ENCODE measurements at regions not wholly inside any gene's neighbourhood (a gene's known extent, or its start where the extent isn't known, plus 50 kb on each side); places are given as distances from the start of the nearest gene placed in this dataset.

DNA sequence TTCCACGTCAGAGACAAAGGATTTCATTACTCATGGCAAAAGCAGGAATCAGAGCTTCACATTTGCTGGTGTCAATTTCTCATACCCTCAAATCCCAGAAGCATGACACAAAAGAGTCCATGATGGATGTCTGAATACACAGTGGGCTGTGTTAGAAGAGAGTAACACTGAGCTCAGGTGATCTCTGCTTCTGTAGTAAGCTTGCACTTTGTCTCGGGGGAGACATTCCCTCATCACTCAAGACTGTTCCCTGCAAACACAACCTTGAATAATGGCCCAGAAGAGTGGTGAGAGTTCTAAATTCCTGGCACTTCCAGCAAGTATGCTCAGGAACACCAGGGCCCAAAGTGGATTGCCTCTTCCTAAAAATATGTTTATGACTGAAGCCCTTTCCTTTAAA is 1787.2 kb upstream of the SEL1L start:
- Histone ChIP-seq H3K9me3 (ENCODE audit: control insufficient read depth, insufficient read depth, low read depth, low read length) (no peaks in the 10 kb centered on the region), H3K4me1 (ENCODE audit: control insufficient read depth, insufficient read depth, low read length) (no peaks in the 10 kb centered on the region), H3K4me3 (ENCODE audit: low read depth in 2 of 2, low read length in 2 of 2) (no peak overlapping the region), H3K27me3 (ENCODE audit: control insufficient read depth, insufficient read depth, low read length) (no peaks in the 10 kb centered on the region), H3K36me3 (ENCODE audit: control insufficient read depth, insufficient read depth, low read length) (no peaks in the 10 kb centered on the region), H3K27ac (ENCODE audit: low read length) (no peak overlapping the region)
- in situ Hi-C loops (cut with HindIII; ENCODE audit: low pct_unique_long_range_greater_than_20kb, low sequenced_read_pairs), result no loop called here
- BruUV-seq (replicated peaks), result no TSS peak
- no peak for TF ChIP-seq POLR2AphosphoS5 (IDR thresholded peaks at IDR 0.05; ENCODE audit: low read depth, low read length)
- TF ChIP-seq, protein P1, sequence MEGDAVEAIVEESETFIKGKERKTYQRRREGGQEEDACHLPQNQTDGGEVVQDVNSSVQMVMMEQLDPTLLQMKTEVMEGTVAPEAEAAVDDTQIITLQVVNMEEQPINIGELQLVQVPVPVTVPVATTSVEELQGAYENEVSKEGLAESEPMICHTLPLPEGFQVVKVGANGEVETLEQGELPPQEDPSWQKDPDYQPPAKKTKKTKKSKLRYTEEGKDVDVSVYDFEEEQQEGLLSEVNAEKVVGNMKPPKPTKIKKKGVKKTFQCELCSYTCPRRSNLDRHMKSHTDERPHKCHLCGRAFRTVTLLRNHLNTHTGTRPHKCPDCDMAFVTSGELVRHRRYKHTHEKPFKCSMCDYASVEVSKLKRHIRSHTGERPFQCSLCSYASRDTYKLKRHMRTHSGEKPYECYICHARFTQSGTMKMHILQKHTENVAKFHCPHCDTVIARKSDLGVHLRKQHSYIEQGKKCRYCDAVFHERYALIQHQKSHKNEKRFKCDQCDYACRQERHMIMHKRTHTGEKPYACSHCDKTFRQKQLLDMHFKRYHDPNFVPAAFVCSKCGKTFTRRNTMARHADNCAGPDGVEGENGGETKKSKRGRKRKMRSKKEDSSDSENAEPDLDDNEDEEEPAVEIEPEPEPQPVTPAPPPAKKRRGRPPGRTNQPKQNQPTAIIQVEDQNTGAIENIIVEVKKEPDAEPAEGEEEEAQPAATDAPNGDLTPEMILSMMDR (IDR thresholded peaks at IDR 0.05), result no peak
- no peak for TF ChIP-seq TCF7L2 (IDR thresholded peaks at IDR 0.05; ENCODE audit: low read depth, low read length)
- TF ChIP-seq SIN3A (IDR thresholded peaks at IDR 0.05; ENCODE audit: borderline replicate concordance, insufficient read depth, low read depth, low read length), result no peak
- no peak for TF ChIP-seq REST (IDR thresholded peaks at IDR 0.05; ENCODE audit: insufficient read depth in 1 of 2, low read depth in 2 of 2, low read length in 1 of 2)
- ChIA-PET POLR2A (no interaction called here), CTCF (no interaction called here)
- intact Hi-C loops (cut with micrococcal nuclease; ENCODE audit: unreplicated experiment), result no loop called here
- no peak for DNase-seq (ENCODE audit: low read depth, low spot score)
- ATAC-seq, result no peak

GRCh38 chr14:83331513-83331912 is 1797.9 kb upstream of the SEL1L start:
- no peaks in the 10 kb centered on the region for H3K4me1 ChIP-seq (ENCODE audit: control insufficient read depth, insufficient read depth, low read length)
- BruUV-seq (replicated peaks), result no TSS peak
- intact Hi-C loops (cut with micrococcal nuclease; ENCODE audit: unreplicated experiment), result no loop called here
- no peak for ATAC-seq
- no peaks in the 10 kb centered on the region for H3K9me3 ChIP-seq (ENCODE audit: control insufficient read depth, insufficient read depth, low read depth, low read length)
- H3K27ac ChIP-seq (ENCODE audit: low read length), result no peak overlapping the region
- no peak for DNase-seq (ENCODE audit: low read depth, low spot score)
- H3K36me3 ChIP-seq (ENCODE audit: control insufficient read depth, insufficient read depth, low read length), result no peaks in the 10 kb centered on the region
- no peak for TF ChIP-seq TCF7L2 (IDR thresholded peaks at IDR 0.05; ENCODE audit: low read depth, low read length)
- in situ Hi-C loops (cut with HindIII; ENCODE audit: low pct_unique_long_range_greater_than_20kb, low sequenced_read_pairs), result no loop called here
- ChIA-PET CTCF (no interaction called here), POLR2A (no interaction called here)
- H3K27me3 ChIP-seq (ENCODE audit: control insufficient read depth, insufficient read depth, low read length), result no peaks in the 10 kb centered on the region
- H3K4me3 ChIP-seq (ENCODE audit: low read depth in 2 of 2, low read length in 2 of 2), result no peak overlapping the region

DNA sequence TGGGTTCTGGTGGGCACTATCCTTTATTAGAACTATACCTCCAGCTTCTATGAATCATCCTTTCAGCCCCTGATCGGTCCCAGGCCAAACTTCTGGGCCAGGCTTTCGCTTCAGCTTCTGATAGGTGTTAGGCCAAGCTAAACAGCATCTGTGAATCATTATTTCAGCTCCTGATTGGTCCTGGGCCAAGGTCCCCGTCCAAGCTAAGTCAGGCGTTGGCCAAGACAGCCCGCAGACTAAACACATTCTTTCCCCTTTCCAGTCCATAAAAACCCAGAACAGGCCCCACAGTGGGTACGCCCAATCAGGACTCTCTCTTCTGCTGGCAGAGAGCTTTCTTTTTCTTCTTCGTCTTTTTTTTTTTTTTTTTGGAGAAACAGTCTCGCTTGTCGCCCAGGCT is 1808.9 kb upstream of the SEL1L start:
- POLR2A ChIA-PET, result no interaction called here
- CTCF ChIA-PET, result interaction anchor here (0.6 kb wide), 1 partner anchor 1250 kb away, joined by 4 read pairs; no protein-coding TSS in a partner anchor
- BruUV-seq (replicated peaks), result no TSS peak
- H3K4me1 ChIP-seq (ENCODE audit: control insufficient read depth, insufficient read depth, low read length), result no peaks in the 10 kb centered on the region
- in situ Hi-C loops (cut with HindIII; ENCODE audit: low pct_unique_long_range_greater_than_20kb, low sequenced_read_pairs) (no loop called here), intact Hi-C loops (cut with micrococcal nuclease; ENCODE audit: unreplicated experiment) (no loop called here)
- H3K4me3 ChIP-seq (ENCODE audit: low read depth in 2 of 2, low read length in 2 of 2), result no peak overlapping the region
- TF ChIP-seq SIN3A (IDR thresholded peaks at IDR 0.05; ENCODE audit: borderline replicate concordance, insufficient read depth, low read depth, low read length) (no peak), POLR2AphosphoS5 (IDR thresholded peaks at IDR 0.05; ENCODE audit: low read depth, low read length) (no peak), REST (IDR thresholded peaks at IDR 0.05; ENCODE audit: insufficient read depth in 1 of 2, low read depth in 2 of 2, low read length in 1 of 2) (no peak), TCF7L2 (IDR thresholded peaks at IDR 0.05; ENCODE audit: low read depth, low read length) (no peak)
- TF ChIP-seq, protein P1 (IDR thresholded peaks at IDR 0.05), result no peak
- no peak overlapping the region for H3K27ac ChIP-seq (ENCODE audit: low read length)
- H3K27me3 ChIP-seq (ENCODE audit: control insufficient read depth, insufficient read depth, low read length), result no peaks in the 10 kb centered on the region
- peaks cover 4% of the 10 kb centered on the region; the same call in 1 of the 2 replicates for H3K9me3 ChIP-seq (ENCODE audit: control insufficient read depth, insufficient read depth, low read depth, low read length)
- ATAC-seq (no peak), DNase-seq (ENCODE audit: low read depth, low spot score) (no peak)
- H3K36me3 ChIP-seq (ENCODE audit: control insufficient read depth, insufficient read depth, low read length), result no peaks in the 10 kb centered on the region
